Right hindlimb (tissue), 1 donor: ENCODE measurements at regions not wholly inside any gene's neighbourhood (a gene's known extent, or its start where the extent isn't known, plus 50 kb on each side); places are given as distances from the start of the nearest gene placed in this dataset.

Experiments
- DNase-seq: peaks from one replicate; pipeline ENCODE4 v3.0.0-alpha.2; 2018

GRCh38 chr9:87211669-87212068 is 264.4 kb upstream of the GAS1 start:
- no peak for DNase-seq

- peak; percentile 69 for DNase-seq
These were observed 265.3 kb upstream of the GAS1 start for GRCh38 chr9:87212605-87213021.

GRCh38 chr9:87213948-87214347 is 266.6 kb upstream of the GAS1 start:
- no peak for DNase-seq

GRCh38 chr9:87214991-87215390 is 267.7 kb upstream of the GAS1 start:
- DNase-seq, result no peak

GRCh38 chr9:87216036-87216435 is 268.7 kb upstream of the GAS1 start:
- no peak for DNase-seq

GRCh38 chr9:87216897-87217455 is 269.7 kb upstream of the GAS1 start:
- peak; percentile 73 for DNase-seq

- peak; percentile 60 for DNase-seq
These were observed 274.0 kb upstream of the DAPK1 start for GRCh38 chr9:87223392-87224246.

- DNase-seq, result no peak
These were observed 270.8 kb upstream of the DAPK1 start for GRCh38 chr9:87226896-87227295.

- DNase-seq, result no peak
These were observed 270.2 kb upstream of the DAPK1 start for GRCh38 chr9:87227456-87227855.

- DNase-seq, result peak; percentile 52
These were observed 268.6 kb upstream of the DAPK1 start for GRCh38 chr9:87229108-87229507.

- DNase-seq, result no peak
These were observed 264.2 kb upstream of the DAPK1 start for GRCh38 chr9:87233431-87233830.

GRCh38 chr9:87233899-87234455 is 263.7 kb upstream of the DAPK1 start:
- DNase-seq, result peak; percentile 65

- no peak for DNase-seq
These were observed 262.8 kb upstream of the DAPK1 start for GRCh38 chr9:87234854-87235253.

GRCh38 chr9:87236546-87236945 is 261.1 kb upstream of the DAPK1 start:
- no peak for DNase-seq

- DNase-seq, result peak; percentile 59
These were observed 260.3 kb upstream of the DAPK1 start for GRCh38 chr9:87237336-87237735.

GRCh38 chr9:87238545-87238944 is 259.1 kb upstream of the DAPK1 start:
- peak; percentile 62 for DNase-seq

- no peak for DNase-seq
These were observed 258.4 kb upstream of the DAPK1 start for GRCh38 chr9:87239312-87239711.

- no peak for DNase-seq
These were observed 254.1 kb upstream of the DAPK1 start for GRCh38 chr9:87243602-87244001.

GRCh38 chr9:87245271-87245670 is 252.4 kb upstream of the DAPK1 start:
- no peak for DNase-seq

- DNase-seq, result no peak
These were observed 250.6 kb upstream of the DAPK1 start for GRCh38 chr9:87247097-87247496.

GRCh38 chr9:87249029-87249428 is 248.6 kb upstream of the DAPK1 start:
- no peak for DNase-seq

- no peak for DNase-seq
These were observed 247.5 kb upstream of the DAPK1 start for GRCh38 chr9:87250205-87250604.

- DNase-seq, result peak; percentile 82
These were observed 242.1 kb upstream of the DAPK1 start for GRCh38 chr9:87255431-87256155.

- no peak for DNase-seq
These were observed 240.7 kb upstream of the DAPK1 start for GRCh38 chr9:87256973-87257372.
